HCT116 (cell line): ENCODE measurements at regions not wholly inside any gene's neighbourhood (a gene's known extent, or its start where the extent isn't known, plus 50 kb on each side); places are given as distances from the start of the nearest gene placed in this dataset.

ENCODE experiments used
- EZH2 ChIP-seq: fragments of 200-600 bp; sonication (generic); IDR thresholded peaks from 2 replicates; pipeline ENCODE4 v1.6.1; 2017; ENCODE audit warnings: antibody characterized with exemption, mixed run types
- POLR2AphosphoS5 ChIP-seq: IDR thresholded peaks from 2 replicates; pipeline ENCODE4 v1.6.1; 2011; ENCODE audit warnings: mild to moderate bottlenecking, low read depth, low read length, moderate library complexity
- SP1 ChIP-seq: IDR thresholded peaks from 2 replicates; pipeline ENCODE4 v1.6.1; 2012; ENCODE audit warnings: low read depth
- ZFX ChIP-seq: fragments of 450-650 bp; IDR thresholded peaks from 2 replicates; pipeline ENCODE4 v1.6.1; 2017

- TF ChIP-seq POLR2AphosphoS5: no peak
- no peak for TF ChIP-seq SP1
- no peak for TF ChIP-seq EZH2
- no peak for TF ChIP-seq ZFX
Observed at GRCh38 chr20:40489886-40490285, 199.2 kb downstream of the MAFB start.
